HG03097 (cell line): ENCODE measurements at regions not wholly inside any gene's neighbourhood (a gene's known extent, or its start where the extent isn't known, plus 50 kb on each side); places are given as distances from the start of the nearest gene placed in this dataset.
"Not testable (repeated sequence)": the region's sequence is repeated elsewhere in the genome, so short reads cannot be mapped to it uniquely, and the experiment has no call there.

Experiments used
- ATAC-seq: cut with Tn5 transposase; IDR thresholded peaks from one replicate; pipeline ENCODE4 v1.9.1; 2021; ENCODE audit not compliant: unreplicated experiment, low FRiP score

GRCh38 chr1:148362626-148363438 lies 120.3 kb downstream of the PPIAL4G start:
- ATAC-seq: no peak

DNA sequence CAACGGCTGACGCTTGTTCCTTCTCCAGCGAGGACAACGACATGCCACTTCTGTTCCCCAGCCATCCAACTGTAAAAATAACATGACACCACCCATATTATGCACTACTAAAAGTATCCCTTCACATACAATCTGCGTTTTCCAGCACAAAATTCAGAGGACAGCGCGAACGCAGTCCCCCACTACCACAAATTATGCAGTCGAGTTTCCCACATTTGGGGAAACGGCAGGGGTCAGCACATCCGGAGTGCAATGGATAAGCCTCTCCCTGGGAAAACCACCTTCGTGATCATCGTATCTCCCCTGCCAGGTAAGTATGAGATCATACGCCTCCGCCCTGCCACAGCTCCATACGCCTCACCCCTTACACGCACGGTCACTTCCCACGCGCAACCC lies 120.9 kb downstream of the PPIAL4G start:
- ATAC-seq: no peak

DNA sequence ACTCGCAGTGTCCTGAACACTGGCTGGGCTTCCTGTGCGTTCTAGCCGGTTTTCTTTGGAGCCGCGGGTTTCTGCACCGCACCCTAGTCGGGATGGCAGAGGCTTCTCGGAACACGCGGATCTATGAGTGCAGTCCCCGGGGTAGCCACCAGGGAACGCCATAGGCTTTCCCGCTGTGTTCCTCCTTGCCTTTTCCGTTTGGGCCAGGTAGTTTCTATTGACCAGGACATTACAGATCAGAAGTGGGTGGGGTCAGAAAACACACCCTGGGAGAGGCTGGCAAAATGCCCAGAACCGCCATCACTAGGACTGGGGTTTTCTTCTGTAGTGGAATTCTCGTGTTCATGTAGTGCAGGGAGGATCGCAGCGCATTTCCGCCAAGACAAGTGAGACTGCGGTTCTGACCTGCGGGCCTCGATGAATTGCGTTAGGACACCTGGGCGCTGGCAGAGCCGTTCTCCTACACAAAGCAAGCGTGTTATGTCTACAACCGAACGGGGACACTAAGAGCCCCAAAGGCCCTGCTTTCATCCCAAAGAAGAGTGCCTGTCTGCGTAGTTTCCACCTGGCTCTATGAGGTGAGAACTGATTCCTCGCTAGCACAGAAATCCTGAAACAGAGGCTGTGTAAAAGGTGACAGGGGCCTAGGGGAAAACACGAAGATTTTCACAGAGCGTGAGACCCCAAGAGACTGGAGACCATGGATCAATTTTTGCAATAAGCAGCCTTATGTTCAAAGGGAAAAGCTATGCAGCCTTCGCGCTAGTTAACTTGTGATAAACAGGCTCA lies 121.5 kb downstream of the PPIAL4G start:
- ATAC-seq: not testable (repeated sequence)

GRCh38 chr1:148357037-148357436 lies 126.1 kb downstream of the PPIAL4G start:
- no peak for ATAC-seq

- ATAC-seq: no peak
Observed at GRCh38 chr1:148355976-148356375, 127.1 kb downstream of the PPIAL4G start.

DNA sequence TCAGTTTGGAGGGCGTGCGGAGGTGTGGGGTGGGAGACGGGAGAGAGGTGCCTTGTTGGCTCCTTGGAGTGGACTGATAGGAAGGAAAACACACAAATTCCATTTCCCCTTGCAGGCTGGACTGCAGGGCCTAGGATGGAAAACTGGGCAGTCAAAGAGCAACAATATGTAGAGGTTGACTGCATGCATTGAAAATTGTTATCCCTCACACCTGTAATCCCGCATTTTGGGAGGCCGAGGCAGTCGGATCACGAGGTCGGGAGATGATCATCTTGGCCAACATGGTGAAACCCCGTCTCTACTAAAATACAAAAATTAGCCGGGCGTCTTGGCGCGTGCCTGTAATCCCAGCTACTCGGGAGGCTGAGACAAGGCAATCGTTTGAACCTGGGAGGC lies 128.2 kb downstream of the PPIAL4G start:
- no peak for ATAC-seq

DNA sequence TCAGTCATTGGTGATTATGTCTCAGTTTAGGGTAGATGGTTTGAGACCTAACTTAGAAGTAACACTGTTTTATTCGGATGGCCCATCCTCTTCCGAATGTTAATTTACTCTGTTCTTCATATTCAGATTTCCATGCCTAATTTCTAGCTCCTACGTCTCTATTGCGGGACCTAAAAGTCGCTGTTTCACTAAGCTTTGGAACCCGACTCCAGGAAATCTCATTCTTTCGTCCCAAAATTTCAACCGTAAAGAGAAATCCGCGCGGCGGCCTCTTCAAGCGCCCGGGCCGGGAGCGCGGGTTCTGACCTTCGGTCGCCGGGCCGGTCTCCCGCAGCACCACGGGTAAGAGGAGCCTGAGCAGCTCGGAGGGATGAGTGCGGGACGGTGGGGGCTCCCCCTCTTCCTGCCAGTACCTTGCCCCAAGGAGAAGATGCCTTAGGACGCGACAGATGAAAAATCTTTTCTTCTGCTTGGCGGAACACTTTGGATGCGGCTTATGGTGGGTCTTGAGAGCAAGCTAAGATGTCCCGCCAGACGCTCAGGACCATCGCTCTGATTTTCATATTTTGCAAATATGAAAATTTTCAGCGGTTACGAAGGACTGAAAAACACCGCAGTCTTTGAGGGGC lies 128.7 kb downstream of the PPIAL4G start:
- no peak for ATAC-seq

DNA sequence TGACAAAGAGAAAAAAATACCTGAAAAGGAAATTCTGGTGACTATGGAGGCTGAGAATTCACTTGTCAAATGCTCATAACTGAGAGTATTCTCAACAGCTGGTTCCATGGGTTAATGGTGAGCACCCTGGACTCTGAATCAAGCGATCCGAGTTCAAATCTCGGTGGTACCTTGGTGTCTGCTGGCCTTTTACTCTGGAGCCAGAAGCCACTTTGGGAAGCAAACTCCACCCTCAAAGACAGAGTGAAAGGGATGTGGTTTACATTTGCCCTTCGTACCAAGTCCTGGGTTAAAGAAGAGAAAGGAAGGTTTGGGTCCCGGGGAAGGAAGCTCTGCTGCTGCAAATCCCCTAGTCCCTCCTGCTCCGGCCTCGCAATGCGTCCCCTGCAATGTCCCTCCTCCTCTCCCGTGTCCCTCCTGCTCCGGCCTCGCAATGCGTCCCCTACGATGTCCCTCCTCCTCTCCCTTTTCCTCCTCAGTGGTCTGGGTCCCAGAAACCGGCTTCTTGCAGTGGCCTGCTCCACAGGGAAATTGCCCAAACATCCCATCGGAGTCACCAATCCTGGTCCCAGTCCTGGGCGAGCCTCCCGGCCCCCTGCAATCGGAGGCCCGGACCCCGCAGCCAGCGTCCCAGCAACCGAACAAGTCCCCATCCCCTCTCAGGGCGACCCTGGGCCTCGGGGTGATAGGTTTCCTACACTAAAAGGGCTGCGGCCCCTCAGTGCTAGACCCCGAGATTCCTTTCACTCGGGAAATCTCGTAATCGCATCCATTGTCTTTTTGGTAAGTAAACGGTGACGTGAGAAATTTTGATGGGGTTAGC lies 129.4 kb downstream of the PPIAL4G start:
- ATAC-seq: no peak

GRCh38 chr1:148352470-148353053 lies 130.5 kb downstream of the PPIAL4G start:
- ATAC-seq: no peak

DNA sequence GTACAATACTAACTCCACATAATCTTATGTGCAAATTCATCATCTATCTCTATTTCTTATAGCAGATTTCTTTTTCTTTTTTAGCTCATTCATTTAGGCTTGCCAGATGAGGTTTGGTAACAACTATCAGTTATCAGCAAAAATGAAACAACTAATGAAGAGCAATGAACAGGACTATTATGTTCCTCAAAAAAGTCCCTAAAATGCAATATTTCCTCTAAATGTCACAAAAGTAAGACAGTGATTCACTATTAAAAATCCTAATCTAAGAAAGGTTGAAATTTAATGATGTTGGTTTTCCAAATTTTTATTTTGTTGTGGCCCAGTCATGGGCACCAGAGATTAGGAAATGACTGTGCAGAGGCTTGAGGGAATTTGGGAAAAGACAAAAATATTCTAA lies 135.3 kb downstream of the PPIAL4G start:
- no peak for ATAC-seq

DNA sequence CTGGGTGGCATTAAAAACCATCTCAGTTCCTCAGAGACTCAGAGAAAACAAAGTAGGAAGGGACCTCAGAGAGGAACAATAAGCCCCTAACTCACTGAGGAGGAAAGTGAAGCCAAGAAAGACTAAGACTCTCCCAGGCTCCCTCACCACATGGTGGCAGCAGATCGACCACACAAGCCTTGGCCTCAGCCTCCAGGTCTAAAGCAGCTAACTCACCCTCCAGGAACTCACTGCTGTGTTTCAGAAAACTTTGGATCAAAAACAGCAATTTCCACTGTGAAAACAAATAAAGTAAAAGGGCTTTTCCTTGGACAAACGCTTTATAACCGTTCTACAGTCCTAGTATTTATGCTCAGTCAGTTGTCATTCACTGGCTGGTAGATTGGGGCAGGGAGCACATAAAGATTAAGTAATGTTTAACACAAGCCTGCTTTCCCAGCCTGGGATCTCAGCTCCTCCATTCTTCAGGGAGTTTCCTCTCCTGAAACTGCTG lies 137.4 kb downstream of the PPIAL4G start:
- not testable (repeated sequence) for ATAC-seq

- ATAC-seq: not testable (repeated sequence)
Observed at GRCh38 chr1:148344651-148345050, 138.5 kb downstream of the PPIAL4G start.

- not testable (repeated sequence) for ATAC-seq
Observed at GRCh38 chr1:148341729-148342128, 141.4 kb downstream of the PPIAL4G start.

DNA sequence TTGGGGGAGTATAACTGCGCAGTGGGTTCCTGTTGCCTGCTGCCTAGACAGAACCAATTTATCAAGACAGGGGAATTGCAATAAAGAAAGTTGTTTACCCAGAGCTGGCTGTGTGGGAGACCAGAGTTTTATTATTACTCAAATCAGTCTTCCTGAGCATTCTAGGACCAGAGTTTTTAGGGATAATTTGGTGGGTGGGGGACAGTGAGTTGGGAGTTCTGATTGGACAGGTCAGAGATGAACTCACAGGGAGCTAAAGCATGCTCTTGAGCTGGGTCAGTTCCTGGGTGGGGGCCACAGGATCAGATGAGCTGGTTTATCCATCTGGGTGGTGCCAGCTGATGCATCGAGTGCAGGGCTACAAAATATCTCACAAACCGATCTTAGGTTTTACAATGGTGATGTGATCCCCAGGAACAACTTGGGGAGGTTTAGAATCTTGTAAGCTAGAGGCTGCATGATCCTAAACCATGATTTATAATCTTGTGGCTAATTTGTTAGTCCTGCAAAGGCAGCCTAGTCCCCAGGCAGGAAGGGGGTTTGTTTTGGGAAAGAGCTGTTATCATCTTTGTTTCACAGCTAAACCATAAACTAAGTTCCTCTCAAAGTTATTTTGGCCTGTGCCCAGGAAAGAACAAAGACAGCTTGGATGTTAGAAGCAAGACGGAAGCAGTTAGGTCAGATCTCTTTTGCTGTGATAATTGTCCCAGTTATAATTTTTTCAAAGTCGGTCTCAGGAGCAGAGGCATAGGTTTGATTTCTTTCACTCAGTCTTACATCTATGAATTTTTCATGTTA lies 146.8 kb downstream of the PPIAL4G start:
- not testable (repeated sequence) for ATAC-seq

DNA sequence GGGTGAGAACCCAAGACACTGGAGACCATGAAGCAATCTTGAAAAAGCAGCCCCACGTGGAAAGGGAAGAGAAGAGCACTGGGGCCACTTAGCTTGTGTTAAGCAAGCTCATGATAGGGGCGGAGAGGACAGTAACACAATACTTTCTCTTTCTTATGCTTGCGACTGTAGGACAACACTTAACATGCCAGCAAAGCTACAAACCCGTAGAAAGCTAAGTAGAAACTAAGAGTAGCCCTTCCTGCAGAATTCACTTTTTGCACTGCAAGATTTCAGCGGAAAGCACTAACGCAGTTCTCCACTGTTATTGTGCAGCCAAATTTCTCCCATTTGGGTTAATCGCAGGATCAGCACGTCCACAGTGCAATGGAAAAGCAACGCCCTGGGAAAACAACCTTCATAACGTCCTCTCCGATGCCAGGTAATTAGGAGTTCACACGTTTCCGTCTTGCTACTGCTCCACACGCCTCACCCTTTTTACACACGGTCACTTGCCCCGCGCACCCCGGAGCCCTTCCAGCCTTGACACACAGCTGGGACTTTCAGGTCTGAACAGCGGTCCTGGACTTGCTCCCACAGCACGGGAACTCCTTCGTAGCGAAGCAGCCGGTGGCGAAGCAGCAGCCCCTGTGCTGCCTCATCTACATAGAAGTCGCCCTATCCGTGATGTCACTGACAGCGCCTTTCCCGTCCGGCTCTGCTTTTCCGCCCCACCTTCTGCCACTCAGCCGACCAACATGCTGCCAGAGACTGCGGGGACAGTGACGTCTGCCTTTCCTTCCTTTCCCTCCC lies 148.6 kb downstream of the PPIAL4G start:
- peak; percentile 70 for ATAC-seq

DNA sequence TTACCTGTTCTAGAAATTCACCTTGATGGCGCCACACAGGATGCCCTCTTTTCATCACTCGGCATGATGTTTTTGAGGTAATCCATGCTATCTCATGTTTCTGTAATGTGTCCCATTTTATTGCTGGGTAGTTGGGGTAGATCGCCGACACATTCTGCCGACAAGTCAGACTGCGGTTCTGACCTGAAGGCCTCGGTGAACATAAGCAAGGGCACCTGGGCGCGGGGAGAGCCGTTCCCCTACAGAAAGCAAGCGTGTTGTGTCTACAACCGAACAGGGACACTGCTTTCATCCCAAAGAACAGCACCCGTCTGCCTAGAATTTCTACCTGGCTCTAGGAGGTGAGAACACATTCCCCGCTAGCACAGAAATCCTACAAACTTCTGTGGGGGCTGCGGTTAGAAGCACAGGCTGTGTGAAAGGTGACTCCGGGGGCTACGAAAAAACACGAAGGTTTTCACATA lies 149.2 kb downstream of the PPIAL4G start:
- ATAC-seq: no peak

GRCh38 chr1:148328884-148329283 lies 154.2 kb downstream of the PPIAL4G start:
- no peak for ATAC-seq

DNA sequence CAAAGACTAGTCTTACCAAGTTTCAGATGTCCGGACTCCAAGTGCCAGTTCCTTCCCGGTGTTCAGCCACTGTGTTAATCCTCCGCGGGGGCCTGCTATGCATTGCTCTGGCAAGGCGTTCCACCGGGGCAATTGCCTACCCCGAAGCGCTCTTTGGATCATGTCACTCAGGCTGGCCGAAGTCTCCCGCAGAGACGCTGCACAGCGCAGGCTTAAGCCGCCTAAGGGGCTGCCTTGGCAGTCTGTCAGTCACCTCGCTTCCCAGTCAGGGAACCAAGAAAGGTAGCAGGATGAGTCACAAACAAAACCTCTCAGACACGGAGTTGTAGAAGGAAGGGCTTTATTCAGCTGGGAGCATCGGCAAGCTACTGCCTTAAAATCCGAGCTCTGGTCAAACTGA lies 158.1 kb downstream of the PPIAL4G start:
- ATAC-seq: not testable (repeated sequence)
